ENCODE measurements at regions not wholly inside any gene's neighbourhood (a gene's known extent, or its start where the extent isn't known, plus 50 kb on each side); places are given as distances from the start of the nearest gene placed in this dataset.

DNA sequence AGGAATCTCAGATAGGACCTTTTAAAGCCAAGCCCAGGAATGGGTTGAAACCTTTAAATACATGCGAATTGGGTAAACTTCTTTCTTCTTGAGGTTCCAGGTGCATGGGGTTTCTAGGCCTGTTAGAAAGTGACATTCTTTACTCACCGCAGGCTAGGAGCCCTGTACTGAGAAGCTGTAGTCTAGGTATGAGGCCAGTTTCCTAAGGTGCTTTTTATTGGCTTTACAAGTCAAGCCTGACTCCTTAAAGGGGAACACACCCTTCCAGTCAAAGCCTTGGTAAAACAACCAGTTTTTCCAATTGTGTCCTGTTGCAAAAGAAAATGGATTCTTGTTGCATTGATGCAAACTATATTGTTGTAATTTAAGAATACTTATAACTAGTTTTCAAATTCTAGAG lies 76.1 kb upstream of the ATP11B start:
- no peak for DNase-seq (ENCODE audit: low spot score)

DNA sequence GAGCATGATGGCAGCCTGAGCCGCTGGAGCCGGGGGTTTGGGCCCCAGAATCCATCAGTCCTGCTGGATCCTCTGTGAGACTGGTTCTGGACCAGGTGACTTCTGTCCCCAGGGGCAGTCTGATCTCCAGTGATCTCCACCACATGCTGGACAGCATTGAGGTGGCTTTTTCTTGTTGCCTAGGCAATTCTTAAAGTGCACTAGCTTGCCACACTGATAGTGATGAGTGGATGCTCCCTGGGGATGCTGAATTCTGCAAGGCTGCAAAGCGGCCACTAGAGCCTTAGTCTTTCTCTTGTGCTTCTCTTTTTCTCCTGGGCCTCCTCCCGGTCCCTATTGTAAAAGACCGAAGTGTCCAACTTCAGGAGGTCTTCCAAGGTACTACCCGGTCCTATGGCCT lies 70.4 kb upstream of the ATP11B start:
- DNase-seq (ENCODE audit: low spot score): no peak

GRCh38 chr3:182723596-182723995 lies 69.7 kb upstream of the ATP11B start:
- DNase-seq (ENCODE audit: low spot score): no peak

- DNase-seq (ENCODE audit: low spot score): no peak
These were observed 67.7 kb upstream of the ATP11B start for GRCh38 chr3:182725372-182726251.

GRCh38 chr3:182726258-182727142 lies 66.8 kb upstream of the ATP11B start:
- no peak for DNase-seq (ENCODE audit: low spot score)

GRCh38 chr3:182728238-182728637 lies 65.1 kb upstream of the ATP11B start:
- DNase-seq (ENCODE audit: low spot score): no peak

- DNase-seq (ENCODE audit: low spot score): no peak
These were observed 63.2 kb upstream of the ATP11B start for GRCh38 chr3:182729903-182730674.

DNA sequence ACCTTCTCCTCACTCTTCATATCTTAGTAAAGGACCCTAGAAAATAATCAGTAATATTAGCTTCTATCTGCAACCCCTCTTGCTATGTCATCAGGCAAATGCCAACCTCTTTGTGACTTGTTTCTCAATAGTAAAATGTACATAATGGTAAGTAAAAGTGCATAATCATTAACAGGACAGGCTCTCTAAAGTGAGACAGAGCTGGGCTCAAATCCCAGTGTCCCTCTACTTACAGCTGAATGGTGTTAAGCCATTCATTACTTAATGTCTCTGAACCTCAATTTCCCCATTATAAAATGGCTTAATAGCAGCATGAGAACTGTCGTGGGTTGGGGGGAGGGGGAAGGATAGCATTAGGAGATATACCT lies 62.6 kb upstream of the ATP11B start:
- DNase-seq (ENCODE audit: low spot score): no peak

GRCh38 chr3:182731764-182732163 lies 61.5 kb upstream of the ATP11B start:
- no peak for DNase-seq (ENCODE audit: low spot score)

DNA sequence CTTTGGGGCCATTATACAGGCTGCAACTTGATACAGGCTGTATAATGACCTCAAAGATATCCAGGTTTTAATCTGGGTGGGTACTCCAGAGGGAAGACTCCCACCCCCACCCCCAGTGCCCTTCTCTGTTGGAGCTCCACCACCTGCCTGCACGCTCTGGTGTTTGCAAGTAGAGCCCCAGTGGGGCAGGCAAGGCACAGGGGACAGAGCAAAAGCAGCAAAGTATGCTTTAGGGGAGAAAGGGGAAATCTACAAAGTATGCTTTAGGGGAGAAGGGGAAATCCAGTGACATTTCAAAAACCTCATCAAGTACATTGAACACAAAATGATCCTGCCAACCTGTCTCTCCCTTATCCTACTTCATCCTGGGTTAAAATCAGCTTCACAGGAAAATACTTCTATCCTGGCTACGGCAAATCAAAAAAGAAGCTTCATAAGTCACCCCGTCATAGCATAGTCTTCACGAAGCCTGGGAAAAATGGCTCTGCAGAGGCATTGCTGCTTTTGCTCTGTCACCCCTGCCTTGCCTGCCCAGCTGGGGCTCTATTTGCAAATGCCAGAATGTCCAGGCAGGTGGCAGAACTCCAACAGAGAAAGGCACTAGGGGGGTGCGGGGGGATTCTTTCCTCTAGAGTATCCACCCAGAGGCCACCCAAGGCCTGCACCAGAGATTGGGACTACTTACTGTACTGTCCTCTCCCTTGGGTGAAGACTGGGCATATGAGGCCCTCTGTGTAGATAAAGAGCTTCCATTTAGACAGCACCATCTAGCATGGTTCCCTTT lies 60.9 kb upstream of the ATP11B start:
- DNase-seq (ENCODE audit: low spot score): no peak

GRCh38 chr3:182735672-182736071 lies 57.6 kb upstream of the ATP11B start:
- DNase-seq (ENCODE audit: low spot score): no peak

GRCh38 chr3:182737825-182738224 lies 55.5 kb upstream of the ATP11B start:
- no peak for DNase-seq (ENCODE audit: low spot score)

DNA sequence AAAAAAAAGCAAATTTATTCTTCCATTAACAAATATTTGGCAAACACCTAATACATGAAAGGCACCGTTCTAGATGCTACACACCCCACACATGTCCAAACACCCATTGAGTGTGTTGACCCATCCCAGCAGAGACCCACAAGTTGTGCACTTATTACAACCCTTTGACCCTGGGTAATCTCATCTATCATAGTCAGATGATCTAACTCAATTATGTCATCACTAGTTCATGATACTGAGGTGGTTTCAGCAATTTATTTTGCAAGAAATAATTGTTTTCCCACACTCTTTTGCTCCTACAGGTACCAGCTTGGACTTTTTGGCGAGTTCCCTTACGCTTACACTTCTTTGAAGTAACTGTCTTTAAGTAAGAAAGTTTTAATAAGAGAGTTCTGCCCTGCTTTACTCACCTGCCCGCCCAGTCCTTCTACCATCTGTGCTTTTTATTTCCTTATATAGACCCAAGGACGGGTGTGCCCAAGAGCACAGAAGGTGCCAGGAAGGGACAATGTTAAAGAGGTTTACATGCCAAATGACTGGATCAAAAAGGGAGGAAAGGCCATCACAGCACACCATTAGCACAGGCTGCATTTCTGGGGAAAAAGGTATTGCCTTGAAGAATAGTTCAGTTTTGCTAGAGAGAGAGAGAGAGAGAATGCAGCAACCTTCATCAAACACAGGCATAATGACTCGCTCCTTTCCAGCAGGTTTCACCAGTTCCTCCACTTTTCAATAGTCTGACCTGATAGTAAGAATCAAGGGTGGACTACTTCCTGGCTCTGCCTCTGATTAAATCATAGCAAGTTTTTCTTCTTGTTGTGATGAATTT lies 54.5 kb upstream of the ATP11B start:
- DNase-seq (ENCODE audit: low spot score): no peak

- DNase-seq (ENCODE audit: low spot score): no peak
These were observed 53.7 kb upstream of the ATP11B start for GRCh38 chr3:182739619-182740018.

- DNase-seq (ENCODE audit: low spot score): peak; percentile 16
These were observed 52.6 kb upstream of the ATP11B start for GRCh38 chr3:182740710-182741109.

GRCh38 chr3:182741214-182741613 lies 52.1 kb upstream of the ATP11B start:
- DNase-seq (ENCODE audit: low spot score): no peak
